Activated B cell treated with CpG ODN at 0.5 μM for 24 hours (primary cell): ENCODE measurements at regions not wholly inside any gene's neighbourhood (a gene's known extent, or its start where the extent isn't known, plus 50 kb on each side); places are given as distances from the start of the nearest gene placed in this dataset.

Experiments used
- ATAC-seq: fragments of 200-7000 bp; cut with Tn5 transposase; one replicate; pipeline ENCODE4 v1.10.0; 2021; ENCODE audit warnings: low read depth, mild to moderate bottlenecking, moderate library complexity
- CTCF ChIA-PET: fragments of 350-600 bp; sonication (Branson Sonifier 250); formaldehyde crosslinking; loops from one replicate; lab custom pipeline; 2021; ENCODE audit warnings: antibody characterized with exemption; lab: Charles Lee
- POLR2A ChIA-PET: fragments of 350-600 bp; sonication (Branson Sonifier 250); formaldehyde crosslinking; loops from one replicate; lab custom pipeline; 2021; ENCODE audit warnings: antibody characterized with exemption; lab: Charles Lee
- DNase-seq: peaks from one replicate; pipeline ENCODE4 v3.0.0; 2022
- H3K27ac Mint-ChIP-seq: one replicate; pipeline ENCODE4 v1.8.0; 2020; ENCODE audit warnings: mixed read lengths
- H3K27me3 Mint-ChIP-seq: one replicate; pipeline ENCODE4 v1.8.0; 2021; ENCODE audit warnings: mixed read lengths
- H3K36me3 Mint-ChIP-seq: one replicate; pipeline ENCODE4 v1.8.0; 2021; ENCODE audit warnings: low read depth, mixed read lengths
- H3K4me1 Mint-ChIP-seq: one replicate; pipeline ENCODE4 v1.8.0; 2021; ENCODE audit warnings: mixed read lengths
- H3K4me3 Mint-ChIP-seq: one replicate; pipeline ENCODE4 v1.8.0; 2020; ENCODE audit warnings: mild to moderate bottlenecking, mixed read lengths
- H3K9me3 Mint-ChIP-seq: one replicate; pipeline ENCODE4 v1.8.0; 2020; ENCODE audit warnings: mixed read lengths
- CTCF ChIP-seq: fragments of 200-600 bp; IDR thresholded peaks from one replicate; pipeline ENCODE4 v1.8.0; 2022; ENCODE audit warnings: antibody characterized with exemption, mild to moderate bottlenecking
- intact Hi-C: fragments of 100-400 bp; cut with micrococcal nuclease; formaldehyde crosslinking; loops from one replicate; pipeline ENCODE4 v1.15.1; 2024

- Mint-ChIP-seq H3K4me3 (no peak overlapping the region), H3K9me3 (peaks cover 11% of the 10 kb centered on the region), H3K27me3 (no peaks in the 10 kb centered on the region), H3K27ac (no peak overlapping the region), H3K4me1 (no peaks in the 10 kb centered on the region), H3K36me3 (no peaks in the 10 kb centered on the region)
- ATAC-seq, result no peak
- ChIA-PET POLR2A (no interaction called here), CTCF (no interaction called here)
- intact Hi-C loops, result no loop called here
- DNase-seq, result no peak
- no peak for TF ChIP-seq CTCF
Measured at GRCh38 chrX:20965270-20966044, 408.8 kb upstream of the CNKSR2 start.

GRCh38 chrX:20954014-20954413, 420.2 kb upstream of the CNKSR2 start:
- ATAC-seq (no peak), DNase-seq (no peak)
- ChIA-PET POLR2A (no interaction called here), CTCF (no interaction called here)
- intact Hi-C loops, result no loop called here
- no peak overlapping the region for H3K4me3 Mint-ChIP-seq
- H3K36me3 Mint-ChIP-seq, result no peaks in the 10 kb centered on the region
- H3K27ac Mint-ChIP-seq, result no peak overlapping the region
- H3K27me3 Mint-ChIP-seq, result no peaks in the 10 kb centered on the region
- no peaks in the 10 kb centered on the region for H3K9me3 Mint-ChIP-seq
- H3K4me1 Mint-ChIP-seq, result no peaks in the 10 kb centered on the region
- TF ChIP-seq CTCF, result no peak

GRCh38 chrX:20952180-20952579, 422.0 kb upstream of the CNKSR2 start:
- ChIA-PET POLR2A (no interaction called here), CTCF (no interaction called here)
- H3K27me3 Mint-ChIP-seq, result peaks cover 3% of the 10 kb centered on the region
- no peak for ATAC-seq
- no peak for TF ChIP-seq CTCF
- H3K36me3 Mint-ChIP-seq, result no peaks in the 10 kb centered on the region
- H3K4me1 Mint-ChIP-seq, result no peaks in the 10 kb centered on the region
- no peak overlapping the region for H3K27ac Mint-ChIP-seq
- intact Hi-C loops, result no loop called here
- no peak for DNase-seq
- no peaks in the 10 kb centered on the region for H3K9me3 Mint-ChIP-seq
- no peak overlapping the region for H3K4me3 Mint-ChIP-seq

GRCh38 chrX:20951016-20951810, 423.0 kb upstream of the CNKSR2 start:
- Mint-ChIP-seq H3K4me3 (no peak overlapping the region), H3K9me3 (no peaks in the 10 kb centered on the region), H3K27ac (no peak overlapping the region), H3K4me1 (no peaks in the 10 kb centered on the region), H3K36me3 (no peaks in the 10 kb centered on the region), H3K27me3 (peaks cover 3% of the 10 kb centered on the region)
- no peak for TF ChIP-seq CTCF
- no peak for DNase-seq
- POLR2A ChIA-PET, result no interaction called here
- ATAC-seq, result no peak
- CTCF ChIA-PET, result no interaction called here
- intact Hi-C loops, result no loop called here

- TF ChIP-seq CTCF, result no peak
- POLR2A ChIA-PET, result no interaction called here
- intact Hi-C loops, result no loop called here
- Mint-ChIP-seq H3K4me1 (no peaks in the 10 kb centered on the region), H3K27ac (no peak overlapping the region), H3K36me3 (no peaks in the 10 kb centered on the region), H3K27me3 (peaks cover 3% of the 10 kb centered on the region), H3K9me3 (no peaks in the 10 kb centered on the region), H3K4me3 (no peak overlapping the region)
- CTCF ChIA-PET, result no interaction called here
- DNase-seq, result no peak
- ATAC-seq, result no peak
Measured at GRCh38 chrX:20947411-20947912, 426.8 kb upstream of the CNKSR2 start.
